Body of pancreas (tissue), 4 donors: ENCODE measurements at regions not wholly inside any gene's neighbourhood (a gene's known extent, or its start where the extent isn't known, plus 50 kb on each side); places are given as distances from the start of the nearest gene placed in this dataset.
"Not testable (repeated sequence)": the region's sequence is repeated elsewhere in the genome, so short reads cannot be mapped to it uniquely, and the experiment has no call there.

Experiments used
- ATAC-seq: fragments of 150-250 bp; one replicate; pipeline ENCODE4 v1.9.1; 2016
- DNase-seq, 4 donors: peaks; one replicate each; pipeline ENCODE4 v3.0.0-alpha.2; 2019
- H3K27ac ChIP-seq, 4 donors: fragments of 200-600 bp; sonication (generic); 1 replicate in 3 of 4; 2 replicates in 1 of 4; pipeline versions ENCODE4 v1.5.1 to v1.6.1; 2016 to 2019; ENCODE audit warnings: mild to moderate bottlenecking in 1 of 4, mixed read lengths in 1 of 4, moderate library complexity in 1 of 4
- H3K27me3 ChIP-seq, 2 donors: fragments of 200-600 bp; sonication (generic); one replicate each; pipeline ENCODE4 v1.6.0; 2016; ENCODE audit warnings: mild to moderate bottlenecking in 1 of 2
- H3K36me3 ChIP-seq, 2 donors: fragments of 200-600 bp; sonication (generic); replicated peaks in 1 of 2; 2 replicates each; pipeline ENCODE4 v1.5.1; 2016; ENCODE audit warnings: low read depth in 2 of 2; ENCODE audit not compliant: insufficient read depth in 1 of 2
- H3K4me1 ChIP-seq: fragments of 200-600 bp; sonication (generic); one replicate; pipeline ENCODE4 v1.6.0; 2016
- H3K4me3 ChIP-seq, 2 donors: fragments of 200-600 bp; sonication (generic); 1 replicate in 1 of 2; 2 replicates in 1 of 2; pipeline ENCODE4 v1.5.1; 2016 to 2019
- H3K9me3 ChIP-seq, 3 donors: fragments of 200-600 bp; sonication (generic); 1 replicate in 2 of 3; 2 replicates in 1 of 3; pipeline ENCODE4 v1.5.1; 2016
- POLR2A ChIP-seq, 3 donors: fragments of 450-650 bp; IDR thresholded peaks; one replicate each; pipeline ENCODE4 v1.6.1; 2016; ENCODE audit warnings: antibody characterized with exemption in 3 of 3, mild to moderate bottlenecking in 2 of 3
- WGBS, 2 donors: methylation state at CpG; one replicate each; pipeline ENCODE4 v1.1.5; 2017; 5-methylcytosine and 5-hydroxymethylcytosine counted together
- intact Hi-C: fragments of 100-400 bp; cut with DNase I; formaldehyde crosslinking; loops from one replicate; pipeline ENCODE4 v1.15.1; 2023
- TF ChIP-seq, protein P1 (sequence below), 7 experiments: fragments of 450-650 bp in 4 of 7; fragments of 200-600 bp in 3 of 7; sonication (generic) in 3 of 7; IDR thresholded peaks; one replicate each; pipeline ENCODE4 v1.5.1; 2016 to 2019; ENCODE audit warnings: antibody characterized with exemption in 7 of 7

DNA sequence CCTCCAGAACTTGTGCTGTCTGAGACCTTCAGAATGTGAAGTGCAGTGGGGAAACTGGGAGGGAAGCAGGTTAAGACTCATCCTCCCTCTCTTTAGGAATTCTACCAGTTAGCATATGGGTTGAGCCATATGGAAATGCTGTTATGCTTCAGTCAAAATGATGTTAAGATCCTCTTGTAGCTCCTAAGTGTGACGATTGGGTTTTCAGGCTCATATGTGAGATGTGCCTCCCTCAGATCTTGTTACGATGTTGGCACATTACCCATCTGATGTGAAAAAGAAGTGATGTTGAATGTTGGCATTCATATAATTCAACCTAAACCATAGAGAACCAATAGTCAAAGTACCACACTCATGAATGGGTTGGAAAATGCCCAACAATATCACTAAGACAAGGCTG, 67.8 kb upstream of the IPO5 start:
- Histone ChIP-seq H3K27me3 (no peaks in the 10 kb centered on the region), H3K9me3 (no peaks in the 10 kb centered on the region), H3K4me3 (no peak overlapping the region), H3K4me1 (no peaks in the 10 kb centered on the region), H3K36me3 (no peaks in the 10 kb centered on the region), H3K27ac (no peak overlapping the region)
- intact Hi-C loops = no loop called here
- TF ChIP-seq, protein P1, sequence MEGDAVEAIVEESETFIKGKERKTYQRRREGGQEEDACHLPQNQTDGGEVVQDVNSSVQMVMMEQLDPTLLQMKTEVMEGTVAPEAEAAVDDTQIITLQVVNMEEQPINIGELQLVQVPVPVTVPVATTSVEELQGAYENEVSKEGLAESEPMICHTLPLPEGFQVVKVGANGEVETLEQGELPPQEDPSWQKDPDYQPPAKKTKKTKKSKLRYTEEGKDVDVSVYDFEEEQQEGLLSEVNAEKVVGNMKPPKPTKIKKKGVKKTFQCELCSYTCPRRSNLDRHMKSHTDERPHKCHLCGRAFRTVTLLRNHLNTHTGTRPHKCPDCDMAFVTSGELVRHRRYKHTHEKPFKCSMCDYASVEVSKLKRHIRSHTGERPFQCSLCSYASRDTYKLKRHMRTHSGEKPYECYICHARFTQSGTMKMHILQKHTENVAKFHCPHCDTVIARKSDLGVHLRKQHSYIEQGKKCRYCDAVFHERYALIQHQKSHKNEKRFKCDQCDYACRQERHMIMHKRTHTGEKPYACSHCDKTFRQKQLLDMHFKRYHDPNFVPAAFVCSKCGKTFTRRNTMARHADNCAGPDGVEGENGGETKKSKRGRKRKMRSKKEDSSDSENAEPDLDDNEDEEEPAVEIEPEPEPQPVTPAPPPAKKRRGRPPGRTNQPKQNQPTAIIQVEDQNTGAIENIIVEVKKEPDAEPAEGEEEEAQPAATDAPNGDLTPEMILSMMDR (IDR thresholded peaks at IDR 0.05) = no peak
- TF ChIP-seq POLR2A (IDR thresholded peaks at IDR 0.05) = no peak
- ATAC-seq (no peak), DNase-seq (no peak)
- 76 to 86% methylated on average over 2 of the region's 2 CpGs for WGBS, 2 donors

DNA sequence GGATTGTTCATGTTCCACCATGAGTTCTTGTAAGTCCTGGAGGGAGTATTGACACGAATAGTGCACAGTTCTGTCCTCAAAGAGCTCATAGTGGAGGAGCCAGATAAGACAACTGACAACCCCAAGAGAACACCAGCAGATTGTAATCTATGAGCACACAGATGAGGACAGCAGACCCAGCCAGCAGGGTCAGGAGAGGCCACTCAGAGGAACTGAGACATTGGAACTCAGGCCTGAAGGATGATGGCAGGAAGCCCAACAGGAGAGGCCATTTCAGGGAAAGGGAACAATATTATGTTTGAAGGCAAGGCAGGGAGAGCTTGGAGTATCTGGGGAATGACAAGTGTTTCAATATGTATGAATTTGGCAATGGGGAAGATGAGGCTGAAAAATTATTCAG, 63.7 kb upstream of the IPO5 start:
- Histone ChIP-seq H3K9me3 (peaks cover 0 to 7% (median 0%) of the 10 kb centered on the region in 3 donors), H3K4me3 (no peak overlapping the region), H3K4me1 (no peaks in the 10 kb centered on the region), H3K27ac (no peak overlapping the region), H3K27me3 (no peaks in the 10 kb centered on the region), H3K36me3 (no peaks in the 10 kb centered on the region)
- 59 to 62% methylated on average over 1 of the region's 1 CpG for WGBS, 2 donors
- ATAC-seq (no peak), DNase-seq (peak in 1 of 4 donors; percentile 9)
- TF ChIP-seq, protein P1 (IDR thresholded peaks at IDR 0.05) = no peak
- TF ChIP-seq POLR2A (IDR thresholded peaks at IDR 0.05) = no peak
- intact Hi-C loops = no loop called here

DNA sequence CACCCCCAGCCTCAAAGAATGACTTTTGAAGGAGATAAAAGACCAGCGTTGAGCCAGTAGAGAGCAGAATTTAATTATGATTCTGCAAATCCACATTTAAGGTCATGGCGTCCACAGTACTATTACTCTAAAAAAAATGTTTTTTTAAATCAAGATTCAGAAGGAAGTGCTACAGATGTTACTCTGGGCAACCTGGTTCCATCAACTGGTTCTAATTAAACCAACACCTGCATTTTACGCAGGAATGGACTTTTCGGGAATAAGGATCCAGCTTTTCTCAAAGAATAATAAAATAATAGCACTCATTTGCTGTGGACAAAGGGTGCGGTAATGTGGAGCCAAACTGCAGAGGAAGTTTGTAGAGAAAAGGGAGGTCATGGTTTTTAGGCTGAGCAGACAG, 62.9 kb upstream of the IPO5 start:
- no peak overlapping the region for H3K4me3 ChIP-seq
- 89 to 91% methylated on average over 5 of the region's 5 CpGs for WGBS, 2 donors
- DNase-seq (no peak), ATAC-seq (no peak)
- no peak overlapping the region for H3K27ac ChIP-seq
- intact Hi-C loops = no loop called here
- H3K9me3 ChIP-seq = peaks cover 0 to 7% (median 0%) of the 10 kb centered on the region in 3 donors
- H3K36me3 ChIP-seq = no peaks in the 10 kb centered on the region
- no peak for TF ChIP-seq POLR2A (IDR thresholded peaks at IDR 0.05)
- TF ChIP-seq, protein P1 (IDR thresholded peaks at IDR 0.05) = no peak
- no peaks in the 10 kb centered on the region for H3K4me1 ChIP-seq
- H3K27me3 ChIP-seq = no peaks in the 10 kb centered on the region

DNA sequence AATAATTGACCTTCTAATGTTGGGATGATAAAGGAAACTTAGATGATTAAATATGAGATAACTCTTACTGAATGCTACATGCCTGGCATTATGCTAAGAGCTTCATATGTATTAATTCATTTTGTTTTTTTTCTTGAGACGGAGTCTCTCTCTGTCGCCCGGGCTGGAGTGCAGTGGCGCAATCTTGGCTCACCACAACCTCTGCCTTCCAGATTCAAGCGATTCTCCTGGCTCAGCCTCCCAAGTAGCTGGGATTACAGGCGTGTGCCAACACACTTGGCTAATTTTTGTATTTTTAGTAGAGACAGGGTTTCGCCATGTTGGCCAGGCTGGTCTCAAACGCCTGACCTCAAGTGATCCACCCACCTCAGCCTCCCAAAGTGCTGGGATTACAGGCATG, 61.5 kb upstream of the IPO5 start:
- H3K36me3 ChIP-seq, H3K9me3 ChIP-seq, H3K4me3 ChIP-seq, DNase-seq, H3K4me1 ChIP-seq, H3K27ac ChIP-seq, intact Hi-C loops, H3K27me3 ChIP-seq, ATAC-seq: not testable (repeated sequence)
- 77 to 82% methylated on average over 8 of the region's 8 CpGs for WGBS, 2 donors

DNA sequence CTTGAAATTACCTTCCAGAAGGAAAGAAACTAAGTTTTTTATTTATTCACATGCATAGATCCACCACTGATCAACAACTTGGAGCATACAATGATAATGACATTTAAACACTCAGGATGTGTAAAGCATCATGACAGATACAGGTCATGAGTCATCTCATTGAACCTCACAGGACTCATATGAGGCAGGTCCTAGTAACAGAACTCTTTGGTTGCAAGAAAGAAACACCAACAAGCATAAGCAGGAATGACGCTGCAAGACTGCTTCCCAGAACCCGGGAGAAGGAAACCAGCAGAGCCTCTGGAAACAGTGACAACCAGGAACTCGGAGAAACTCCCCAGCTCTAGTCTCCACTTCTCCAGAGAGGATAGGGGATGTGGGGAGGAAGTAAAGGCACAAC, 60.8 kb upstream of the IPO5 start:
- Histone ChIP-seq H3K27me3 (no peaks in the 10 kb centered on the region), H3K4me1 (no peaks in the 10 kb centered on the region), H3K27ac (no peak overlapping the region), H3K36me3 (no peaks in the 10 kb centered on the region), H3K4me3 (no peak overlapping the region), H3K9me3 (peaks cover 0 to 7% (median 0%) of the 10 kb centered on the region in 3 donors)
- intact Hi-C loops = no loop called here
- DNase-seq (no peak), ATAC-seq (no peak)
- TF ChIP-seq, protein P1 (IDR thresholded peaks at IDR 0.05) = no peak
- no peak for TF ChIP-seq POLR2A (IDR thresholded peaks at IDR 0.05)
- 92 to 96% methylated on average over 3 of the region's 3 CpGs for WGBS, 2 donors
